HepG2 (cell line): ENCODE measurements at regions not wholly inside any gene's neighbourhood (a gene's known extent, or its start where the extent isn't known, plus 50 kb on each side); places are given as distances from the start of the nearest gene placed in this dataset.

Experiments used
- ATF2 ChIP-seq: sonication (generic); formaldehyde crosslinking; IDR thresholded peaks from 2 replicates; pipeline ENCODE4 v1.4.0; 2020; ENCODE audit warnings: missing genetic modification reagents
- ATF3 ChIP-seq: sonication (generic); formaldehyde crosslinking; IDR thresholded peaks from 2 replicates; pipeline ENCODE4 v1.4.0; 2020; ENCODE audit warnings: missing genetic modification reagents
- NFATC3 ChIP-seq: sonication (generic); formaldehyde crosslinking; IDR thresholded peaks from 2 replicates; pipeline ENCODE4 v1.5.1; 2020; ENCODE audit warnings: mild to moderate bottlenecking, missing genetic modification reagents
- SMARCE1 ChIP-seq: fragments of 450-650 bp; IDR thresholded peaks from 2 replicates; pipeline ENCODE4 v1.6.1; 2017; ENCODE audit warnings: borderline replicate concordance
- ZBTB44 ChIP-seq: sonication (generic); formaldehyde crosslinking; IDR thresholded peaks from 2 replicates; pipeline ENCODE4 v1.4.0; 2020; ENCODE audit warnings: missing genetic modification reagents
- ZNF12 ChIP-seq: sonication (generic); formaldehyde crosslinking; IDR thresholded peaks from 2 replicates; pipeline ENCODE4 v1.5.0; 2020; ENCODE audit warnings: missing genetic modification reagents
- ZNF407 ChIP-seq: sonication (generic); formaldehyde crosslinking; IDR thresholded peaks from one replicate; pipeline ENCODE4 v1.5.1; 2020; ENCODE audit warnings: mild to moderate bottlenecking, missing genetic modification reagents; ENCODE audit errors: not compliant biosample characterization
- ZNF546 ChIP-seq: sonication (generic); formaldehyde crosslinking; conservative IDR thresholded peaks from 2 replicates; pipeline ENCODE4 v1.8.1; 2023; ENCODE audit warnings: mild to moderate bottlenecking, missing genetic modification reagents
- ZNF598 ChIP-seq: sonication (generic); formaldehyde crosslinking; IDR thresholded peaks from 2 replicates; pipeline ENCODE4 v1.5.1; 2020; ENCODE audit warnings: mild to moderate bottlenecking, missing genetic modification reagents, borderline replicate concordance
- ZNF773 ChIP-seq: sonication (generic); formaldehyde crosslinking; IDR thresholded peaks from 2 replicates; pipeline ENCODE4 v1.4.0; 2020; ENCODE audit warnings: missing genetic modification reagents, borderline replicate concordance

- TF ChIP-seq ZNF546 (CRISPR knock-in tag) (no peak), ZBTB44 (CRISPR knock-in tag) (no peak), ATF3 (CRISPR knock-in tag) (no peak), ZNF598 (CRISPR knock-in tag) (no peak), NFATC3 (CRISPR knock-in tag) (no peak), ZNF407 (CRISPR knock-in tag) (no peak), ZNF773 (CRISPR knock-in tag) (no peak), SMARCE1 (no peak), ZNF12 (CRISPR knock-in tag) (no peak), ATF2 (CRISPR knock-in tag) (no peak)
Observed at GRCh38 chr7:84847790-84848189, 339.1 kb downstream of the SEMA3D start (continued).
